NAMALWA (cell line): ENCODE measurements at regions not wholly inside any gene's neighbourhood (a gene's known extent, or its start where the extent isn't known, plus 50 kb on each side); places are given as distances from the start of the nearest gene placed in this dataset.
"Not testable (repeated sequence)": the region's sequence is repeated elsewhere in the genome, so short reads cannot be mapped to it uniquely, and the experiment has no call there.

Experiments
- DNase-seq: peaks from one replicate; pipeline ENCODE4 v3.0.0-alpha.2; 2015; ENCODE audit warnings: low spot score

GRCh38 chr16:29310243-29310642 is 96.3 kb downstream of the NPIPB11 start:
- DNase-seq: not testable (repeated sequence)

- not testable (repeated sequence) for DNase-seq
Observed at GRCh38 chr16:29309601-29310000, 96.9 kb downstream of the NPIPB11 start.

- no peak for DNase-seq
Observed at GRCh38 chr16:29308644-29309546, 97.6 kb downstream of the NPIPB11 start.

- DNase-seq: no peak
Observed at GRCh38 chr16:29307598-29308507, 98.7 kb downstream of the NPIPB11 start.

GRCh38 chr16:29306943-29307597 is 99.4 kb downstream of the NPIPB11 start:
- no peak for DNase-seq

GRCh38 chr16:29306201-29306600 is 100.3 kb downstream of the NPIPB11 start:
- no peak for DNase-seq

- not testable (repeated sequence) for DNase-seq
Observed at GRCh38 chr16:29305018-29305417, 101.5 kb downstream of the NPIPB11 start.

- DNase-seq: no peak
Observed at GRCh38 chr16:29304251-29304650, 102.3 kb downstream of the NPIPB11 start.

- no peak for DNase-seq
Observed at GRCh38 chr16:29303520-29303919, 103.0 kb downstream of the NPIPB11 start.

- DNase-seq: no peak
Observed at GRCh38 chr16:29302976-29303375, 103.5 kb downstream of the NPIPB11 start.

- DNase-seq: not testable (repeated sequence)
Observed at GRCh38 chr16:29302433-29302832, 104.1 kb downstream of the NPIPB11 start.

GRCh38 chr16:29301662-29302285 is 104.7 kb downstream of the NPIPB11 start:
- not testable (repeated sequence) for DNase-seq

- not testable (repeated sequence) for DNase-seq
Observed at GRCh38 chr16:29300541-29301535, 105.7 kb downstream of the NPIPB11 start.

GRCh38 chr16:29300030-29300491 is 106.5 kb downstream of the NPIPB11 start:
- not testable (repeated sequence) for DNase-seq

GRCh38 chr16:29298997-29299396 is 107.5 kb downstream of the NPIPB11 start:
- not testable (repeated sequence) for DNase-seq

- not testable (repeated sequence) for DNase-seq
Observed at GRCh38 chr16:29298307-29298706, 108.2 kb downstream of the NPIPB11 start.

GRCh38 chr16:29297809-29298177 is 108.7 kb downstream of the NPIPB11 start:
- not testable (repeated sequence) for DNase-seq

- not testable (repeated sequence) for DNase-seq
Observed at GRCh38 chr16:29297144-29297808, 109.2 kb downstream of the NPIPB11 start.

- not testable (repeated sequence) for DNase-seq
Observed at GRCh38 chr16:29296176-29296575, 110.3 kb downstream of the NPIPB11 start.
